NT2/D1 (cell line): ENCODE measurements at regions not wholly inside any gene's neighbourhood (a gene's known extent, or its start where the extent isn't known, plus 50 kb on each side); places are given as distances from the start of the nearest gene placed in this dataset.

ENCODE experiments used
- SUZ12 ChIP-seq: IDR thresholded peaks from 2 replicates; pipeline ENCODE4 v1.6.1; 2011; ENCODE audit not compliant: insufficient read length, insufficient read depth; ENCODE audit errors: extremely low read depth
- YY1 ChIP-seq: IDR thresholded peaks from 2 replicates; pipeline ENCODE4 v1.6.1; 2011; ENCODE audit not compliant: insufficient read length, insufficient read depth
- ZNF274 ChIP-seq: IDR thresholded peaks from 2 replicates; pipeline ENCODE4 v1.6.1; 2011; ENCODE audit warnings: mild to moderate bottlenecking, low read depth, low read length

GRCh38 chr5:123245689-123246088, 156.6 kb downstream of the PRDM6 start:
- TF ChIP-seq ZNF274 (no peak), YY1 (no peak), SUZ12 (no peak)
